KOPT-K1 (cell line): ENCODE measurements at regions not wholly inside any gene's neighbourhood (a gene's known extent, or its start where the extent isn't known, plus 50 kb on each side); places are given as distances from the start of the nearest gene placed in this dataset.
"Not testable (repeated sequence)": the region's sequence is repeated elsewhere in the genome, so short reads cannot be mapped to it uniquely, and the experiment has no call there.

Experiments used
- H3K27ac ChIP-seq: fragments of 200-600 bp; sonication (generic); 2 replicates; pipeline ENCODE4 v1.5.1; 2016; ENCODE audit warnings: antibody characterized with exemption, mild to moderate bottlenecking, low read depth, low read length; ENCODE audit not compliant: poor library complexity, severe bottlenecking
- H3K36me3 ChIP-seq: fragments of 200-600 bp; sonication (generic); 2 replicates; pipeline ENCODE4 v1.5.1; 2017; ENCODE audit warnings: antibody characterized with exemption, mild to moderate bottlenecking, low read length, moderate library complexity; ENCODE audit not compliant: insufficient read depth
- H3K9me3 ChIP-seq: fragments of 200-600 bp; sonication (generic); 2 replicates; pipeline ENCODE4 v1.5.1; 2017; ENCODE audit warnings: antibody characterized with exemption, low read length, mild to moderate bottlenecking; ENCODE audit not compliant: insufficient read depth, poor library complexity, severe bottlenecking

GRCh38 chr19:28545397-28545796 lies 667.6 kb downstream of the UQCRFS1 start:
- H3K36me3 ChIP-seq, H3K27ac ChIP-seq, H3K9me3 ChIP-seq: not testable (repeated sequence)

- Histone ChIP-seq H3K9me3 (no peaks in the 10 kb centered on the region), H3K27ac (no peak overlapping the region)
These were observed 668.3 kb downstream of the UQCRFS1 start for GRCh38 chr19:28544451-28545261.

GRCh38 chr19:28543244-28543776 lies 669.6 kb downstream of the UQCRFS1 start:
- no peaks in the 10 kb centered on the region for H3K36me3 ChIP-seq
- H3K27ac ChIP-seq: no peak overlapping the region
- H3K9me3 ChIP-seq: no peaks in the 10 kb centered on the region

More at GRCh38 chr19:28544451-28545261, 668.3 kb downstream of the UQCRFS1 start:
- no peaks in the 10 kb centered on the region for H3K36me3 ChIP-seq

GRCh38 chr19:28542394-28543243 lies 670.3 kb downstream of the UQCRFS1 start:
- no peak overlapping the region for H3K27ac ChIP-seq
- no peaks in the 10 kb centered on the region for H3K9me3 ChIP-seq
- H3K36me3 ChIP-seq: no peaks in the 10 kb centered on the region

- Histone ChIP-seq H3K36me3 (no peaks in the 10 kb centered on the region), H3K9me3 (peaks cover 7% of the 10 kb centered on the region), H3K27ac (no peak overlapping the region)
These were observed 671.2 kb downstream of the UQCRFS1 start for GRCh38 chr19:28541602-28542393.

GRCh38 chr19:28541029-28541428 lies 671.9 kb downstream of the UQCRFS1 start:
- H3K9me3 ChIP-seq: peaks cover 8% of the 10 kb centered on the region
- H3K27ac ChIP-seq: no peak overlapping the region
- H3K36me3 ChIP-seq: no peaks in the 10 kb centered on the region

- H3K9me3 ChIP-seq, H3K27ac ChIP-seq, H3K36me3 ChIP-seq: not testable (repeated sequence)
These were observed 672.6 kb downstream of the UQCRFS1 start for GRCh38 chr19:28540385-28540784.

- Histone ChIP-seq H3K27ac (no peak overlapping the region), H3K36me3 (no peaks in the 10 kb centered on the region), H3K9me3 (peaks cover 8% of the 10 kb centered on the region)
These were observed 673.2 kb downstream of the UQCRFS1 start for GRCh38 chr19:28539759-28540158.

GRCh38 chr19:28538579-28538978 lies 674.4 kb downstream of the UQCRFS1 start:
- H3K9me3 ChIP-seq: not testable (repeated sequence)

GRCh38 chr19:28537896-28538295 lies 675.1 kb downstream of the UQCRFS1 start:
- Histone ChIP-seq H3K9me3 (peaks cover 8% of the 10 kb centered on the region), H3K36me3 (no peaks in the 10 kb centered on the region), H3K27ac (no peak overlapping the region)

More at GRCh38 chr19:28538579-28538978, 674.4 kb downstream of the UQCRFS1 start:
- H3K36me3 ChIP-seq, H3K27ac ChIP-seq: not testable (repeated sequence)

- Histone ChIP-seq H3K36me3 (no peaks in the 10 kb centered on the region), H3K9me3 (peaks cover 8% of the 10 kb centered on the region), H3K27ac (no peak overlapping the region)
These were observed 675.9 kb downstream of the UQCRFS1 start for GRCh38 chr19:28537079-28537478.

- Histone ChIP-seq H3K9me3 (peaks cover 8% of the 10 kb centered on the region), H3K27ac (no peak overlapping the region), H3K36me3 (no peaks in the 10 kb centered on the region)
These were observed 677.6 kb downstream of the UQCRFS1 start for GRCh38 chr19:28535352-28535775.

- Histone ChIP-seq H3K27ac (no peak overlapping the region), H3K36me3 (no peaks in the 10 kb centered on the region)
These were observed 678.1 kb downstream of the UQCRFS1 start for GRCh38 chr19:28534766-28535351.

GRCh38 chr19:28532765-28533341 lies 680.1 kb downstream of the UQCRFS1 start:
- Histone ChIP-seq H3K9me3 (peaks cover 8% of the 10 kb centered on the region), H3K36me3 (no peaks in the 10 kb centered on the region), H3K27ac (no peak overlapping the region)

More at GRCh38 chr19:28534766-28535351, 678.1 kb downstream of the UQCRFS1 start:
- peaks cover 8% of the 10 kb centered on the region for H3K9me3 ChIP-seq
